Thyroid gland (tissue), 4 donors: ENCODE measurements at regions not wholly inside any gene's neighbourhood (a gene's known extent, or its start where the extent isn't known, plus 50 kb on each side); places are given as distances from the start of the nearest gene placed in this dataset.

Experiments used
- DNase-seq, 2 donors: peaks; one replicate each; pipeline ENCODE4 v3.0.0-alpha.2; 2019
- H3K27ac ChIP-seq, 3 donors: fragments of 200-600 bp; sonication (generic); 1 replicate in 2 of 3; 2 replicates in 1 of 3; pipeline ENCODE4 v1.5.1; 2016 to 2019; ENCODE audit warnings: mild to moderate bottlenecking in 1 of 3, moderate library complexity in 1 of 3
- H3K27me3 ChIP-seq: fragments of 200-600 bp; sonication (generic); one replicate; pipeline ENCODE4 v1.5.1; 2019
- H3K36me3 ChIP-seq, 2 donors: fragments of 200-600 bp; sonication (generic); one replicate each; pipeline ENCODE4 v1.5.1; 2016 to 2019
- H3K4me1 ChIP-seq, 2 donors: fragments of 200-600 bp; sonication (generic); one replicate each; pipeline ENCODE4 v1.5.1; 2017 to 2019
- H3K4me3 ChIP-seq, 3 donors: fragments of 200-600 bp; sonication (generic); replicated peaks in 1 of 3; 1 replicate in 2 of 3; 2 replicates in 1 of 3; pipeline ENCODE4 v1.5.1; 2016; ENCODE audit warnings: mild to moderate bottlenecking in 1 of 3
- H3K9me3 ChIP-seq: fragments of 200-600 bp; sonication (generic); one replicate; pipeline ENCODE4 v1.5.1; 2017
- POLR2A ChIP-seq, 2 donors: fragments of 450-650 bp; IDR thresholded peaks; one replicate each; pipeline ENCODE4 v1.6.1; 2017; ENCODE audit warnings: antibody characterized with exemption in 2 of 2, mild to moderate bottlenecking in 2 of 2, moderate library complexity in 1 of 2
- WGBS, 2 donors: methylation state at CpG; one replicate each; pipeline ENCODE4 v1.1.5; 2017; 5-methylcytosine and 5-hydroxymethylcytosine counted together
- intact Hi-C: fragments of 100-400 bp; cut with DNase I; formaldehyde crosslinking; loops from one replicate; pipeline ENCODE4 v1.15.1; 2023
- TF ChIP-seq, protein P1 (sequence below), 6 experiments: fragments of 200-600 bp in 3 of 6; fragments of 450-650 bp in 3 of 6; sonication (generic) in 3 of 6; IDR thresholded peaks; one replicate each; pipeline ENCODE4 v1.5.1; 2016 to 2019; ENCODE audit warnings: antibody characterized with exemption in 6 of 6, mild to moderate bottlenecking in 2 of 6, inconsistent platforms in 1 of 6, moderate library complexity in 1 of 6

DNA sequence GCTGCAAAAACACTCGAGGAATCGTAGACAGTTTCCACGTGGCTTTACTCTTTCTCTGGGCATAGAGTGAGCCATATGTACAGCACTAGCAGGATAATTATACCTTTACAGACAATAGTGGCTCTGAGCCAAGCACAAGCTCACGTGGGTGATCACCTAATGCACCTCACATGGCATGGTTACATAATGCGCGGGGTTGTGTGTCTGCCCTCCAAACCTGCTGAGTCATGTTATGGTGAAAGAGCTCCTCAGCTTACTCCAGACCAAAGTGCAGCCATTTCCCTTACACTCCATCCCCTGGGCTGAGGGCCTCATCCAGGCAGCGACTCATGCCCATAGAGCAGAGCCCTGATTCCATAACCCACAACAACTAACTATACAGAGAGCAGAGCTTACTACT, 1458.4 kb upstream of the CADM2 start:
- no peak for DNase-seq
- 83% methylated on average over 7 of the region's 7 CpGs for WGBS, 2 donors
- H3K27me3 ChIP-seq, result no peaks in the 10 kb centered on the region
- no peaks in the 10 kb centered on the region for H3K9me3 ChIP-seq
- no peaks in the 10 kb centered on the region for H3K36me3 ChIP-seq
- no peak overlapping the region for H3K4me3 ChIP-seq
- no peak overlapping the region for H3K27ac ChIP-seq
- no peak for TF ChIP-seq POLR2A (IDR thresholded peaks at IDR 0.05)
- TF ChIP-seq, protein P1, sequence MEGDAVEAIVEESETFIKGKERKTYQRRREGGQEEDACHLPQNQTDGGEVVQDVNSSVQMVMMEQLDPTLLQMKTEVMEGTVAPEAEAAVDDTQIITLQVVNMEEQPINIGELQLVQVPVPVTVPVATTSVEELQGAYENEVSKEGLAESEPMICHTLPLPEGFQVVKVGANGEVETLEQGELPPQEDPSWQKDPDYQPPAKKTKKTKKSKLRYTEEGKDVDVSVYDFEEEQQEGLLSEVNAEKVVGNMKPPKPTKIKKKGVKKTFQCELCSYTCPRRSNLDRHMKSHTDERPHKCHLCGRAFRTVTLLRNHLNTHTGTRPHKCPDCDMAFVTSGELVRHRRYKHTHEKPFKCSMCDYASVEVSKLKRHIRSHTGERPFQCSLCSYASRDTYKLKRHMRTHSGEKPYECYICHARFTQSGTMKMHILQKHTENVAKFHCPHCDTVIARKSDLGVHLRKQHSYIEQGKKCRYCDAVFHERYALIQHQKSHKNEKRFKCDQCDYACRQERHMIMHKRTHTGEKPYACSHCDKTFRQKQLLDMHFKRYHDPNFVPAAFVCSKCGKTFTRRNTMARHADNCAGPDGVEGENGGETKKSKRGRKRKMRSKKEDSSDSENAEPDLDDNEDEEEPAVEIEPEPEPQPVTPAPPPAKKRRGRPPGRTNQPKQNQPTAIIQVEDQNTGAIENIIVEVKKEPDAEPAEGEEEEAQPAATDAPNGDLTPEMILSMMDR (IDR thresholded peaks at IDR 0.05), result no peak
- no peaks in the 10 kb centered on the region for H3K4me1 ChIP-seq
- intact Hi-C loops, result no loop called here

DNA sequence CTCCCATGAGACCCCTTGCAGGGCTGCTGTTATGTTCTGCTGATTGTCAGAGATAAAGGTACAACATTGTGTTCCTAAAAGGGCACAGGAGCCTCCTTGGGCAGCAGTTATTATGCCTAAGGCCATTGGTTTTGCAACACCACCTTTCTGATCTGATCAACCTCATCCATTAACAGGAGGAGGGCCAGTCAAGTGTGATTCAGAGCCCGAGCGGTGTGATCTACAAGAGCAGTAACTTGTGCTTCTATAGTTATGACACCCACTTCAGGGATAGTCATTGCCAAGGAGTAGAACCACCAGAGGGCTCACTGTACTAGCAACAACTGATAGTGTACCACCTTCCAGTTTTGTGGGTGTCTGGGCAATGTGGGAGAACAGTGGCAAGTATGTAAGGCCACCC, 1457.9 kb upstream of the CADM2 start:
- H3K4me3 ChIP-seq, result no peak overlapping the region
- H3K27ac ChIP-seq, result no peak overlapping the region
- H3K9me3 ChIP-seq, result no peaks in the 10 kb centered on the region
- WGBS, 2 donors, result 40 to 100% methylated on average over 2 of the region's 2 CpGs
- no peaks in the 10 kb centered on the region for H3K27me3 ChIP-seq
- no peaks in the 10 kb centered on the region for H3K4me1 ChIP-seq
- TF ChIP-seq, protein P1 (IDR thresholded peaks at IDR 0.05), result no peak
- no peak for TF ChIP-seq POLR2A (IDR thresholded peaks at IDR 0.05)
- intact Hi-C loops, result no loop called here
- no peaks in the 10 kb centered on the region for H3K36me3 ChIP-seq
- DNase-seq, result no peak

DNA sequence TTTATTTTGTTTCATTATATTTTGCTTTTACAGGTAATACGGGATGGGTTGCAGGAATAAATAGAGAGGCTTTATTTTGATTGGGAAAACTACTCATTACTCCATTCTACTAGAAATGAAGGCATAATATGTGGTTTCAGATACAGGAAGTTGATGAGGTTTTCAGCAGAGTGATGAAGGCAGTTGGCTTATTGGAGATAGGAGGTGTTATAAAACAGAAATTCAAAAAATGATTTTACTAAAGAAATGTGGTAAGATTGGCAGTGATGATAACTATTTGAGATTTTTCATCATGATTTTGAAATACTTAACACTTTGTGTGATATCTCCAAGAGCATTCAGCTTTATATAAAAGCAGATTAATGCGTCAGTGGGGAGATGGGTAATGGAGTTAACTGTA, 1445.7 kb upstream of the CADM2 start:
- Histone ChIP-seq H3K27ac (no peak overlapping the region), H3K27me3 (no peaks in the 10 kb centered on the region), H3K4me3 (no peak overlapping the region), H3K9me3 (no peaks in the 10 kb centered on the region), H3K4me1 (no peaks in the 10 kb centered on the region), H3K36me3 (no peaks in the 10 kb centered on the region)
- WGBS, 2 donors, result 43 to 85% methylated on average over 2 of the region's 2 CpGs
- no peak for DNase-seq
- intact Hi-C loops, result no loop called here
- TF ChIP-seq, protein P1 (IDR thresholded peaks at IDR 0.05), result no peak
- no peak for TF ChIP-seq POLR2A (IDR thresholded peaks at IDR 0.05)

DNA sequence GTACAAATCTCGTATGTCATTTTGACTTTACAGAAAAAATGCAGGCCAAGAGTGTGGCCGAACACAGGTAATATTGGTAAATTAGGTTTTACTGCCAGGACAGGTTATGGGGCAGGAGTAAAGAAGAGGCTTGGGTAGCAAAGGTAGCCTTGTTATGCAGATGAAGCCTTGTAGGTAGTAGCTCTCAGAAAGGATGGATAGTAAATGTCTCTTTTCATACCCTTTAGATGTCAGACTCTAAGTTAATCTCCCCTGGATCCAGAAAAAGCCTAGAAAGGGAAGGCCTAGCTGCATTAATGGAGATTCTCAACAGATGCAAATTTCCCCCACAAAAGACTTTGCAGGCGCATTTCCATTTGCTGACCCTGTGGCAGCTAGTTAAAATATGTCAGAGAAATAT, 1445.1 kb upstream of the CADM2 start:
- Histone ChIP-seq H3K27me3 (no peaks in the 10 kb centered on the region), H3K9me3 (no peaks in the 10 kb centered on the region), H3K27ac (no peak overlapping the region), H3K4me1 (no peaks in the 10 kb centered on the region), H3K36me3 (no peaks in the 10 kb centered on the region), H3K4me3 (no peak overlapping the region)
- intact Hi-C loops, result no loop called here
- TF ChIP-seq, protein P1 (IDR thresholded peaks at IDR 0.05), result no peak
- no peak for TF ChIP-seq POLR2A (IDR thresholded peaks at IDR 0.05)
- 63 to 74% methylated on average over 3 of the region's 3 CpGs for WGBS, 2 donors
- no peak for DNase-seq

DNA sequence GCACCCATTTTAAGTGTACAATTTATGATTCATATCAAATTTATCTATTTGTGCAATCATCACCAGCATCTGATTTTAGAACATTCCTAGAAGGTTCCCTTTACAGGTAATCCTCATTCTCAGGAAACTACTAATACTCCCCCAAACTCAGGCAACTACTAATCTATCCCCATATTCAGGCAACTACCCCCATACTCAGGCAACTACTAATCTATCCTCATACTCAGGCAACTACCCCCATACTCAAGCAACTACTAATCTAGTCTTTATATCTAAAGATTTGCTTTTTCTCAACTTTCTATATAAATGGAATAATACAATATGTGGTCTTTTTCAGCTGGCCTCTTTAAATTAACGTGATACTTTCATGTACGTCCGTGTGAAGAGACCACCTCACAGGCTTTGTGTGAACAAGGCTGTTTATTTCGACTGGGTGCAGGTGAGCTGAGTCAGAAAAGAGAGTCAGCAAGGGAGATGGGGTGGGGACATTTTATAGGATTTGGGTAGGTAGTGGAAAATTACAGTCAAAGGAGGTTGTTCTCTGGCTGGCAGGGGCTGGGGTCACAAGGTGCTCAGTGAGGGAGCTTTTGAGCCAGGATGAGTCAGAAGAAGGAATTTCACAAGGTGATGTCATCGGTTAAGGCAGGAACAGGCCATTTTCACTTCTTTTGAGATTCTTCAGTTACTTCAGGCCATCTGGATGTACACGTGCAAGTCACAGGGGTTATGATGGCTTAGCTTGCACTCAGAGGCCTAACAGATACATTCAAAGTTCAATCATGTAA, 1444.5 kb upstream of the CADM2 start:
- 87 to 88% methylated on average over 6 of the region's 6 CpGs for WGBS, 2 donors
- intact Hi-C loops, result no loop called here
- Histone ChIP-seq H3K4me1 (no peaks in the 10 kb centered on the region), H3K9me3 (no peaks in the 10 kb centered on the region), H3K27ac (no peak overlapping the region), H3K27me3 (no peaks in the 10 kb centered on the region), H3K36me3 (no peaks in the 10 kb centered on the region), H3K4me3 (no peak overlapping the region)
- TF ChIP-seq, protein P1 (IDR thresholded peaks at IDR 0.05), result no peak
- no peak for TF ChIP-seq POLR2A (IDR thresholded peaks at IDR 0.05)
- DNase-seq, result no peak
